Kidney epithelial cell (primary cell): ENCODE measurements at regions not wholly inside any gene's neighbourhood (a gene's known extent, or its start where the extent isn't known, plus 50 kb on each side); places are given as distances from the start of the nearest gene placed in this dataset.

Experiments
- DNase-seq: peaks from one replicate; pipeline ENCODE4 v3.0.0-alpha.2; 2010; ENCODE audit warnings: low read depth
- H3K27me3 ChIP-seq: 2 replicates; pipeline ENCODE4 v1.6.0; 2011; ENCODE audit warnings: low read length; ENCODE audit not compliant: control insufficient read depth, insufficient read depth
- H3K36me3 ChIP-seq: 2 replicates; pipeline ENCODE4 v1.5.1; 2011; ENCODE audit warnings: low read length; ENCODE audit not compliant: control insufficient read depth, insufficient read depth
- H3K4me3 ChIP-seq: 2 replicates; pipeline ENCODE4 v1.5.1; 2011; ENCODE audit warnings: low read depth, mild to moderate bottlenecking, control low read depth, low read length
- TF ChIP-seq, protein P1 (sequence below): IDR thresholded peaks from 2 replicates; pipeline ENCODE4 v1.5.1; 2011; ENCODE audit warnings: mild to moderate bottlenecking, moderate library complexity, low read length, control low read depth, inconsistent platforms; ENCODE audit not compliant: insufficient read depth, poor library complexity, severe bottlenecking

- no peak for DNase-seq
- TF ChIP-seq, protein P1, sequence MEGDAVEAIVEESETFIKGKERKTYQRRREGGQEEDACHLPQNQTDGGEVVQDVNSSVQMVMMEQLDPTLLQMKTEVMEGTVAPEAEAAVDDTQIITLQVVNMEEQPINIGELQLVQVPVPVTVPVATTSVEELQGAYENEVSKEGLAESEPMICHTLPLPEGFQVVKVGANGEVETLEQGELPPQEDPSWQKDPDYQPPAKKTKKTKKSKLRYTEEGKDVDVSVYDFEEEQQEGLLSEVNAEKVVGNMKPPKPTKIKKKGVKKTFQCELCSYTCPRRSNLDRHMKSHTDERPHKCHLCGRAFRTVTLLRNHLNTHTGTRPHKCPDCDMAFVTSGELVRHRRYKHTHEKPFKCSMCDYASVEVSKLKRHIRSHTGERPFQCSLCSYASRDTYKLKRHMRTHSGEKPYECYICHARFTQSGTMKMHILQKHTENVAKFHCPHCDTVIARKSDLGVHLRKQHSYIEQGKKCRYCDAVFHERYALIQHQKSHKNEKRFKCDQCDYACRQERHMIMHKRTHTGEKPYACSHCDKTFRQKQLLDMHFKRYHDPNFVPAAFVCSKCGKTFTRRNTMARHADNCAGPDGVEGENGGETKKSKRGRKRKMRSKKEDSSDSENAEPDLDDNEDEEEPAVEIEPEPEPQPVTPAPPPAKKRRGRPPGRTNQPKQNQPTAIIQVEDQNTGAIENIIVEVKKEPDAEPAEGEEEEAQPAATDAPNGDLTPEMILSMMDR: no peak
- Histone ChIP-seq H3K4me3 (no peak overlapping the region), H3K36me3 (no peaks in the 10 kb centered on the region), H3K27me3 (no peaks in the 10 kb centered on the region)
These were observed 914.3 kb upstream of the SLC39A10 start for GRCh38 chr2:194742706-194743105.

DNA sequence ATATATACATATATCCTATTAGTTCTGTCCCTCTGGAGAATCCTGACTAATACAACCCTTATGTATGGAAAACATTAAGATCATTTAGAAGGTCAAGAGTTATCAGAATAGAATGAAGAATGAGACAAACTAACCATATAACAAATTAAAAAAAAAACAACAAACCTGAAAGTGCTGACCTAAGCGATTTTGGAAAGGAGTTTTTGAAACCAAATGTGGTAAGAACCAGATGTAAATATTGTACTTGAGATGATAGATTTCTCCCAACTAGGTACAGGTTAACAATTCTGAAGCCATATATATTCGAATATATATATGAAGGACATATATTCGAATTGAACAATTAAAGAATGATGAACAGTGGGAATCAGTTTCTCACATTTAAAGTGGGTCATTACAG, 917.8 kb upstream of the SLC39A10 start:
- Histone ChIP-seq H3K27me3 (no peaks in the 10 kb centered on the region), H3K4me3 (no peak overlapping the region), H3K36me3 (no peaks in the 10 kb centered on the region)
- DNase-seq: no peak
- TF ChIP-seq, protein P1: no peak

DNA sequence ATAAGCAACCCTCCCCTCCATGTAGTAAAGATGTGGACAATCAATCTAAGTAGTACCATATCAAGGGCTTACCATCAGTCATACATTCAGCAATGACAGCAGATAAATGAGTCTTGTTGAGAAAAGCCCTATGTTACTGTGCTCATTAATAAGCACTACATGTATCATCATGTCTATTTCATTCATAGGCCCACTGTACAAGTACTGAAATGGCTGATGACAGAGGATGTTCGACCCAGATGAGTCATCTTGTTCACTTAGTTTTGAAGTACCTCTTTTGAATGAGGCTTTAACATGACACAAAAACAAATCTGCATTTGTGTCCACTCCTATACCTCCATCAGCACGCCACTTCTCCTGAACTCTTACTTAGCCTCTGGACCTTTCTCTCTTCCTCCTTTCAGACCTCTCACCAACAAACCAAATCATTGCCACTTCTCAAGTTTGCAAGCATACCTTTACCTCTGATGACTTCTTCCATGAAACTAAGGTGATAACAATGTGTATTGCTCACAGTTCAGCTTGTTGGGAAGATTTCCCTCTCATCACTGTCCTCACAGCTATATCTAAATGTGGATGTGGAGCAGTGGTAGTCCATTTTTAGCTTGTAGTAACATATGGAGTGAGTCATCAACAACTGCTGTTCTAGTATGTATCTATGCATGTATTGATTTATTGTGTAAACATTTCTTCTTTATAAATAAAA, 921.0 kb upstream of the SLC39A10 start:
- no peak overlapping the region for H3K4me3 ChIP-seq
- H3K27me3 ChIP-seq: no peaks in the 10 kb centered on the region
- DNase-seq: no peak
- TF ChIP-seq, protein P1: no peak
- no peaks in the 10 kb centered on the region for H3K36me3 ChIP-seq

GRCh38 chr2:194730266-194730665, 926.8 kb upstream of the SLC39A10 start:
- no peaks in the 10 kb centered on the region for H3K27me3 ChIP-seq
- TF ChIP-seq, protein P1: no peak
- H3K36me3 ChIP-seq: no peaks in the 10 kb centered on the region
- DNase-seq: no peak
- no peak overlapping the region for H3K4me3 ChIP-seq

DNA sequence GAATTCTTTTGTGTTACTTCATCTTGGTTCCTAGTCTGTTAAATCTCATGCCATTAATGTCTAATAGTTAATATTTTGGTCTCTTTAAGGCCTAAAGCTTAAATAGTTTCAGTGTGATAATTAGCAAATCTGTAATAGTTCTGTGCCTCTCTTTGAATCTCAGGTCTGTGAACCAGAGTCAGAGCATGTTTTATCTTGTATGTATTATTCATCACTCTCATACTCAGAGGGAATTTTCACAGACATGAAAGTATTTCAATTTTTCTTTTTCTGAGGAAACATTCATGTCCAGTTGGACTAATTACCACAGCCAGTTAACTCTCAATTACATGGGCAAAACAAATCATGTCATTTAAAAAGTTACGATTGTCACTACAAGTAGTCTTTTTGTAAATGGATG, 931.9 kb upstream of the SLC39A10 start:
- no peak overlapping the region for H3K4me3 ChIP-seq
- TF ChIP-seq, protein P1: no peak
- no peak for DNase-seq
- H3K27me3 ChIP-seq: no peaks in the 10 kb centered on the region
- H3K36me3 ChIP-seq: no peaks in the 10 kb centered on the region

DNA sequence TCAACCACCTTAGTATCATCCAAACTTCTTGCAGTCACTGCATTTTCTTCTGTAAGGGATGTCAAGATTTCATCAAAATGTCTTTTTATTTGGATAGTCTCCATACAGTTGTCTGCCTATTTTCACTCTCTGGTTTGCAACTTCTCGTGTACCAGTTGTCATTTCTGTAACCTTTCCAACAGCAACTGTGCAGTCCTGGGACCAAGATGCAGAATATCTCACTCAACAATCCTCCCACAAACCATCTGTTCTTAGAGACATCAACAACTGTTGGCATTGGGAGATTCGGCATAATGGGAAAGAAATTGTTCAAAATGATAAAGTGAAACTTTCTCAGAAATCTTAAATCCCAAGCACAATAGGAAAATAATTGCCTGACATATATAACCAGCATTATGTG, 933.6 kb upstream of the SLC39A10 start:
- TF ChIP-seq, protein P1: no peak
- Histone ChIP-seq H3K4me3 (no peak overlapping the region), H3K27me3 (no peaks in the 10 kb centered on the region), H3K36me3 (no peaks in the 10 kb centered on the region)
- no peak for DNase-seq
